Mucosa of descending colon (tissue), 3 donors: ENCODE measurements at regions not wholly inside any gene's neighbourhood (a gene's known extent, or its start where the extent isn't known, plus 50 kb on each side); places are given as distances from the start of the nearest gene placed in this dataset.

Source experiments
- ATAC-seq: fragments of 200-7000 bp; cut with Tn5 transposase; one replicate; pipeline ENCODE4 v1.9.1; 2020; ENCODE audit warnings: mild to moderate bottlenecking, moderate library complexity
- DNase-seq, 3 donors: peaks; one replicate each; pipeline ENCODE4 v3.0.0-alpha.2; 2020
- H3K36me3 ChIP-seq: fragments of 200-600 bp; one replicate; pipeline ENCODE4 v1.8.0; 2021; ENCODE audit warnings: low read depth, mild to moderate bottlenecking
- H3K4me1 ChIP-seq: fragments of 200-600 bp; one replicate; pipeline ENCODE4 v1.8.0; 2021; ENCODE audit warnings: low read depth, mild to moderate bottlenecking
- H3K4me3 ChIP-seq: fragments of 200-600 bp; one replicate; pipeline ENCODE4 v1.8.0; 2021; ENCODE audit warnings: mild to moderate bottlenecking
- H3K9me3 ChIP-seq: fragments of 200-600 bp; one replicate; pipeline ENCODE4 v1.8.0; 2021; ENCODE audit warnings: mild to moderate bottlenecking
- CTCF ChIP-seq: fragments of 200-600 bp; IDR thresholded peaks from one replicate; pipeline ENCODE4 v1.8.0; 2022; ENCODE audit warnings: antibody characterized with exemption, mild to moderate bottlenecking
- intact Hi-C, 2 donors: fragments of 100-400 bp; cut with DNase I in 1 of 2; cut with micrococcal nuclease in 1 of 2; formaldehyde crosslinking; loops; one replicate each; pipeline versions ENCODE4 v1.11.0 to v1.11.1; 2022; cut with DNase I, micrococcal nuclease
- donor health status: DM: no; HTN: no; CAD: no; lungs with moderate emphysema.
- donor health status: DM: no; HTN: no; CAD: no.
- donor health status: DM: no; HTN: yes; CAD: no.

GRCh38 chr18:53649621-53650020, 574.8 kb downstream of the MBD2 start:
- intact Hi-C loops: no loop called here
- ATAC-seq: no peak
- no peaks in the 10 kb centered on the region for H3K36me3 ChIP-seq

DNA sequence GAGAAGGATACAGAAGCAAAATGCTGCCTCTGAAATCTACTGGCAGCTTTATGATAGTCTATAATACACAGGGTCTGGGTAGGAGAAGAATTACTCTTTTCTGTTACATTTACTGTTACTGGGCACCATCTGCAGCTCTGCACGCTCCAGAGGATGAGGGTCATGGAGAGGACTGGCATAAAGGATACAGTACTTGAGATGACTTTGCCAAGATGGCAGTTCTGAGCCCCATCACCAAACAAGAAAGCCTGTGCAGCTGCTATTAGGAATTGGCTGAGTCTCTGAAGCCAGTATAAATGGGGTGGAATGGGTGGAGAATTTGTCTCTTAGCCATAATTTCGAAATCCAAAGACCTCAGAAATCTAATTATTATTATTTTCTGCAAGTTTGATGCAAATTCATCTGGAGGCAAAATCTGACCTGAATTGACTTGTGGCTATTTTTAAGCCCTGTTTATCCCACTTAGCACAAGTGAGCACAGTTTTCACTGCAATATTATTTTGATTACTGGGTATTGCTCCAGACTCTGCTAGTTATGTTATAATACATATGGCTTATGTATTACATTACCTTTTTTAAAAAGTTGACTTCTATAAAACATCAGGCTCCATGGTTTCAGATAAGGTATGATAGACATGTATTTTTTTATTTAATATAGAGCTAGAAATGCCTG, 579.5 kb downstream of the MBD2 start:
- H3K36me3 ChIP-seq: no peaks in the 10 kb centered on the region
- no peak overlapping the region for H3K4me3 ChIP-seq
- H3K9me3 ChIP-seq: no peaks in the 10 kb centered on the region
- intact Hi-C loops: no loop called here
- no peak for TF ChIP-seq CTCF
- no peak for DNase-seq
- H3K4me1 ChIP-seq: no peaks in the 10 kb centered on the region
- no peak for ATAC-seq

More at GRCh38 chr18:53649621-53650020, 574.8 kb downstream of the MBD2 start:
- H3K4me1 ChIP-seq: no peaks in the 10 kb centered on the region
- TF ChIP-seq CTCF: no peak
- H3K9me3 ChIP-seq: no peaks in the 10 kb centered on the region
- no peak overlapping the region for H3K4me3 ChIP-seq
- DNase-seq: no peak

DNA sequence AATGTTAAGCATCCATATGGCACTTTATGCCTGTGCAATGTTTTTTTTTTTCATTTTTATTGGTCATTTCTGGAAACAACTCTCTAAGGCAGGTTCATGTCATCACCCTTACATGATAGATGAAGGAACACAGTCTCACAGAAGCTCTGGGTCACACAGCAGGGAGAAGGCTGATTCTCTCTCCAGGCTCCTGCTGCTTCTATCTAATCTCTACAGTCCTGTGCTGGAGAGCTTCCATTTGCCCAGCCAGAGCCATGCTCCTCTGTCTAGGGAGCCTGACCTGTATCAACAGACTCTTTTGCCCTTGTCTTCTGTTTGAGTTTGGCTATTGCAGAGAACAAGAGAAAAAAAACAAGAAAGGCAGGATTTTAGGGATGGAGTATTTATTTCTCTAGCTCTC, 584.8 kb downstream of the MBD2 start:
- no peaks in the 10 kb centered on the region for H3K4me1 ChIP-seq
- intact Hi-C loops: no loop called here
- ATAC-seq: no peak
- H3K9me3 ChIP-seq: no peaks in the 10 kb centered on the region
- no peaks in the 10 kb centered on the region for H3K36me3 ChIP-seq
- no peak for TF ChIP-seq CTCF
- DNase-seq: no peak
- H3K4me3 ChIP-seq: no peak overlapping the region

- Histone ChIP-seq H3K9me3 (peaks cover 5% of the 10 kb centered on the region), H3K4me3 (no peak overlapping the region), H3K4me1 (no peaks in the 10 kb centered on the region), H3K36me3 (no peaks in the 10 kb centered on the region)
- TF ChIP-seq CTCF: no peak
- intact Hi-C loops: no loop called here
- no peak for ATAC-seq
- no peak for DNase-seq
These were observed 595.1 kb downstream of the MBD2 start for GRCh38 chr18:53629337-53629736.

GRCh38 chr18:53625997-53626599, 598.4 kb downstream of the MBD2 start:
- ATAC-seq (no peak), DNase-seq (peak in 1 of 3 donors; percentile 36)
- no peak for TF ChIP-seq CTCF
- intact Hi-C loops: no loop called here
- Histone ChIP-seq H3K36me3 (no peaks in the 10 kb centered on the region), H3K4me3 (no peak overlapping the region), H3K9me3 (no peaks in the 10 kb centered on the region), H3K4me1 (no peaks in the 10 kb centered on the region)
